GM12873 (cell line): ENCODE measurements at regions not wholly inside any gene's neighbourhood (a gene's known extent, or its start where the extent isn't known, plus 50 kb on each side); places are given as distances from the start of the nearest gene placed in this dataset.

ENCODE experiments used
- CTCF ChIP-seq: IDR thresholded peaks from 2 replicates; pipeline ENCODE4 v1.5.1; 2012; ENCODE audit warnings: low read depth, mild to moderate bottlenecking, moderate library complexity, low read length, control low read depth; ENCODE audit not compliant: insufficient read depth; ENCODE audit errors: missing control alignments

GRCh38 chr14:46233786-46234185, 417.8 kb downstream of the RPL10L start:
- no peak for TF ChIP-seq CTCF

- TF ChIP-seq CTCF, result no peak
These were observed 421.0 kb downstream of the RPL10L start for GRCh38 chr14:46230540-46230939.

- TF ChIP-seq CTCF, result no peak
These were observed 435.8 kb downstream of the RPL10L start for GRCh38 chr14:46215801-46216200.

GRCh38 chr14:46198676-46199075, 452.9 kb downstream of the RPL10L start:
- no peak for TF ChIP-seq CTCF

- no peak for TF ChIP-seq CTCF
These were observed 453.7 kb downstream of the RPL10L start for GRCh38 chr14:46197856-46198255.
